Suprapubic skin (tissue), 4 donors: ENCODE measurements at regions not wholly inside any gene's neighbourhood (a gene's known extent, or its start where the extent isn't known, plus 50 kb on each side); places are given as distances from the start of the nearest gene placed in this dataset.

Experiments
- EP300 ChIP-seq: sonication (generic); formaldehyde crosslinking; IDR thresholded peaks from one replicate; pipeline ENCODE4 v1.6.1; 2017; ENCODE audit warnings: antibody characterized with exemption
- POLR2A ChIP-seq, 2 donors: fragments of 450-650 bp; IDR thresholded peaks; one replicate each; pipeline ENCODE4 v1.6.1; 2017; ENCODE audit warnings: antibody characterized with exemption in 2 of 2, mild to moderate bottlenecking in 2 of 2, moderate library complexity in 2 of 2
- POLR2AphosphoS5 ChIP-seq, 3 donors: sonication (generic); formaldehyde crosslinking; IDR thresholded peaks; one replicate each; pipeline ENCODE4 v1.6.1; 2017; ENCODE audit warnings: antibody characterized with exemption in 3 of 3
- TF ChIP-seq, protein P1 (sequence below), 2 donors: fragments of 200-600 bp in 1 of 2; fragments of 450-650 bp in 1 of 2; sonication (generic) in 1 of 2; IDR thresholded peaks; one replicate each; pipeline ENCODE4 v1.5.1; 2016 to 2019; ENCODE audit warnings: antibody characterized with exemption in 2 of 2, mild to moderate bottlenecking in 1 of 2, moderate library complexity in 1 of 2

DNA sequence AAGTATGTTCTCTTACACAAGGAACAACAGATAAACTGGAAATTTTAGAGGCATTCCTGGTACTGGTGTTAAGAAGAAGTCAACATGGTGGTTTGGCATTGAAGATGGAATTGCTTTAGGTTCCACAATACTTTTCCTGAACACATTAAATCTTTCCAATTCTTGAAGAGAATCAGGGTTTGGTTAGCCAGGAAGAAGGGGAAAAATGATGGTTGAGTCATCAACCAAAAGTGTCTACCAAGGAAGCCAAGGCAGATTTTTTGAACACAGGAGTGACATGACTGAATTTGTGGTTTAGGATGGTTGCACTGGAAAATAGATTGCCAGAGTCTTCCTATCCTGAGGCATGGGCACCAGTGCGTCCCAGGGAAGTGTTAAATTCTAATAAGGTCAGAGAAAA, 433.4 kb downstream of the TMEM38B start:
- TF ChIP-seq EP300 (no peak), POLR2AphosphoS5 (IDR thresholded peaks at IDR 0.05) (no peak), POLR2A (IDR thresholded peaks at IDR 0.05) (no peak)
- TF ChIP-seq, protein P1, sequence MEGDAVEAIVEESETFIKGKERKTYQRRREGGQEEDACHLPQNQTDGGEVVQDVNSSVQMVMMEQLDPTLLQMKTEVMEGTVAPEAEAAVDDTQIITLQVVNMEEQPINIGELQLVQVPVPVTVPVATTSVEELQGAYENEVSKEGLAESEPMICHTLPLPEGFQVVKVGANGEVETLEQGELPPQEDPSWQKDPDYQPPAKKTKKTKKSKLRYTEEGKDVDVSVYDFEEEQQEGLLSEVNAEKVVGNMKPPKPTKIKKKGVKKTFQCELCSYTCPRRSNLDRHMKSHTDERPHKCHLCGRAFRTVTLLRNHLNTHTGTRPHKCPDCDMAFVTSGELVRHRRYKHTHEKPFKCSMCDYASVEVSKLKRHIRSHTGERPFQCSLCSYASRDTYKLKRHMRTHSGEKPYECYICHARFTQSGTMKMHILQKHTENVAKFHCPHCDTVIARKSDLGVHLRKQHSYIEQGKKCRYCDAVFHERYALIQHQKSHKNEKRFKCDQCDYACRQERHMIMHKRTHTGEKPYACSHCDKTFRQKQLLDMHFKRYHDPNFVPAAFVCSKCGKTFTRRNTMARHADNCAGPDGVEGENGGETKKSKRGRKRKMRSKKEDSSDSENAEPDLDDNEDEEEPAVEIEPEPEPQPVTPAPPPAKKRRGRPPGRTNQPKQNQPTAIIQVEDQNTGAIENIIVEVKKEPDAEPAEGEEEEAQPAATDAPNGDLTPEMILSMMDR (IDR thresholded peaks at IDR 0.05), result no peak
